Ovary (tissue), 7 donors: ENCODE measurements at regions not wholly inside any gene's neighbourhood (a gene's known extent, or its start where the extent isn't known, plus 50 kb on each side); places are given as distances from the start of the nearest gene placed in this dataset.

Experiments used
- DNase-seq, 5 donors: peaks; one replicate each; pipeline ENCODE4 v3.0.0-alpha.2; 2019 to 2020
- H3K27ac ChIP-seq, 2 donors: fragments of 200-600 bp; one replicate each; pipeline versions ENCODE4 v1.5.1 to v1.8.0; 2019 to 2022
- H3K27me3 ChIP-seq: fragments of 200-600 bp; one replicate; pipeline ENCODE4 v1.8.0; 2022
- H3K36me3 ChIP-seq: fragments of 200-600 bp; sonication (generic); one replicate; pipeline ENCODE4 v1.5.1; 2019
- H3K4me1 ChIP-seq: one replicate; pipeline ENCODE4 v1.8.1; 2013; ENCODE audit warnings: mild to moderate bottlenecking, moderate library complexity; ENCODE audit not compliant: insufficient read depth
- H3K4me3 ChIP-seq: fragments of 200-600 bp; sonication (generic); one replicate; pipeline ENCODE4 v1.5.1; 2017
- H3K9me3 ChIP-seq, 2 donors: fragments of 200-600 bp in 1 of 2; sonication (generic) in 1 of 2; one replicate each; pipeline versions ENCODE4 v1.5.1 to v1.8.1; 2013 to 2019; ENCODE audit warnings: mild to moderate bottlenecking in 1 of 2, moderate library complexity in 1 of 2
- EP300 ChIP-seq: sonication (generic); formaldehyde crosslinking; IDR thresholded peaks from one replicate; pipeline ENCODE4 v1.6.1; 2017; ENCODE audit warnings: antibody characterized with exemption
- POLR2A ChIP-seq: fragments of 450-650 bp; IDR thresholded peaks from one replicate; pipeline ENCODE4 v1.6.1; 2017; ENCODE audit warnings: antibody characterized with exemption, mild to moderate bottlenecking, moderate library complexity
- WGBS, 3 donors: extraction: QIAGEN DNeasy Blood & Tissue Kit in 1 of 3; methylation state at CpG; one replicate each; pipeline versions ENCODE4 v1.1.5 to v1.1.7; 2013 to 2017; 5-methylcytosine and 5-hydroxymethylcytosine counted together
- intact Hi-C, 4 donors: fragments of 100-400 bp; cut with DNase I; formaldehyde crosslinking; loops; one replicate each; pipeline versions ENCODE4 v1.11.0 to v1.15.1; 2022 to 2023
- TF ChIP-seq, protein P1 (sequence below), 3 donors: fragments of 450-650 bp in 2 of 3; fragments of 200-600 bp in 1 of 3; IDR thresholded peaks; one replicate each; pipeline versions ENCODE4 v1.5.1 to v1.8.0; 2016 to 2022; ENCODE audit warnings: antibody characterized with exemption in 3 of 3, mild to moderate bottlenecking in 1 of 3
- donor health status: DM: no; HTN: no; CAD: no; lungs with moderate emphysema.
- donor health status: DM: no; HTN: no; CAD: no.
- donor health status: Bipolar disorder and iron deficiency.
- donor health status: DM: no; HTN: no; CAD: no.
- donor health status: DM: yes; HTN: yes; CAD: no.

DNA sequence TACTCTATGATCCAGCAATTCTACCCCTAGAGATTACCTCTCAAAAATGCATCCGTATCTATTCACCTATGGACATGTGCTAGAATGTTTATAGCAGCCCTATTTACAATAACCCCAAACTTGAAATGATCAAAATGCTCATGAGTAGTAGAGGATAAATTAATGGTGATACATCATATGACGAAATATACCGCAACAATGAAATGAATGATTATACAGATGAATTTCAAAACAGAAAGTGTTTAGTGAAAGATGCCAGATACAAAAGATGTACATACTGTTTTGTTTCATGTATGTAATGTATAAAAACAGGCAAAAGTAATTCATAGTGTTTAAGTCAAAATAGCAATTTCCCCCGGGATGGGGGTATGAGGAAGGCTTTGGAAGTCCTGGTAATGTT, 91.0 kb upstream of the CD55 start:
- no peaks in the 10 kb centered on the region for H3K9me3 ChIP-seq

DNA sequence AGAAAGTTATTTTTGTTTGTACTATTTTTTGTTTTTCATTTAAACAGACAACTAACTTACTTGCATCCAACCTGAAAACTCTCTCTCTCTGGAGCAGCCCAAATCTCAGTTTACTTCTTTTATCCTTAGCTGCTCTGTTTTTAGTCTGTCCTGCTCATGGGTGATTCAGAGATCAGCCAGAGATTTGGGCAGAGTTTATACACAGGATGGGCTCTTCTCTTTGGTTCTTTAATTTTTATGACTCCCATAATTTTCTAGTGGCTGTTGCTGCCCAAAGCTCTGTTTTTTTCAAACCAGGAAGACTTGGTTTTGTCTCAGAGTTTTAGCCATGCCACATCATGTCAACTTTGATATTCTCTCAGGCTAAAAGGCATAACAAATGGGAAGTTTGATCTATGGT, 86.8 kb upstream of the CD55 start:
- H3K4me3 ChIP-seq: no peak overlapping the region
- TF ChIP-seq EP300 (no peak), POLR2A (no peak)
- TF ChIP-seq, protein P1, sequence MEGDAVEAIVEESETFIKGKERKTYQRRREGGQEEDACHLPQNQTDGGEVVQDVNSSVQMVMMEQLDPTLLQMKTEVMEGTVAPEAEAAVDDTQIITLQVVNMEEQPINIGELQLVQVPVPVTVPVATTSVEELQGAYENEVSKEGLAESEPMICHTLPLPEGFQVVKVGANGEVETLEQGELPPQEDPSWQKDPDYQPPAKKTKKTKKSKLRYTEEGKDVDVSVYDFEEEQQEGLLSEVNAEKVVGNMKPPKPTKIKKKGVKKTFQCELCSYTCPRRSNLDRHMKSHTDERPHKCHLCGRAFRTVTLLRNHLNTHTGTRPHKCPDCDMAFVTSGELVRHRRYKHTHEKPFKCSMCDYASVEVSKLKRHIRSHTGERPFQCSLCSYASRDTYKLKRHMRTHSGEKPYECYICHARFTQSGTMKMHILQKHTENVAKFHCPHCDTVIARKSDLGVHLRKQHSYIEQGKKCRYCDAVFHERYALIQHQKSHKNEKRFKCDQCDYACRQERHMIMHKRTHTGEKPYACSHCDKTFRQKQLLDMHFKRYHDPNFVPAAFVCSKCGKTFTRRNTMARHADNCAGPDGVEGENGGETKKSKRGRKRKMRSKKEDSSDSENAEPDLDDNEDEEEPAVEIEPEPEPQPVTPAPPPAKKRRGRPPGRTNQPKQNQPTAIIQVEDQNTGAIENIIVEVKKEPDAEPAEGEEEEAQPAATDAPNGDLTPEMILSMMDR (IDR thresholded peaks at IDR 0.05): no peak
- DNase-seq: no peak
- H3K9me3 ChIP-seq: no peaks in the 10 kb centered on the region
- no peaks in the 10 kb centered on the region for H3K27me3 ChIP-seq
- H3K4me1 ChIP-seq: no peaks in the 10 kb centered on the region
- no peaks in the 10 kb centered on the region for H3K36me3 ChIP-seq
- intact Hi-C loops: no loop called here
- no peak overlapping the region for H3K27ac ChIP-seq

More for the DNA sequence above, 91.0 kb upstream of the CD55 start:
- WGBS, 3 donors: 71 to 73% (median 72%) methylated on average over 4 of the region's 4 CpGs
- Histone ChIP-seq H3K27me3 (no peaks in the 10 kb centered on the region), H3K4me3 (no peak overlapping the region), H3K27ac (no peak overlapping the region), H3K36me3 (no peaks in the 10 kb centered on the region), H3K4me1 (no peaks in the 10 kb centered on the region)
- no peak for DNase-seq
- intact Hi-C loops: no loop called here
- TF ChIP-seq, protein P1 (IDR thresholded peaks at IDR 0.05): no peak
- no peak for TF ChIP-seq EP300
- TF ChIP-seq POLR2A: no peak

DNA sequence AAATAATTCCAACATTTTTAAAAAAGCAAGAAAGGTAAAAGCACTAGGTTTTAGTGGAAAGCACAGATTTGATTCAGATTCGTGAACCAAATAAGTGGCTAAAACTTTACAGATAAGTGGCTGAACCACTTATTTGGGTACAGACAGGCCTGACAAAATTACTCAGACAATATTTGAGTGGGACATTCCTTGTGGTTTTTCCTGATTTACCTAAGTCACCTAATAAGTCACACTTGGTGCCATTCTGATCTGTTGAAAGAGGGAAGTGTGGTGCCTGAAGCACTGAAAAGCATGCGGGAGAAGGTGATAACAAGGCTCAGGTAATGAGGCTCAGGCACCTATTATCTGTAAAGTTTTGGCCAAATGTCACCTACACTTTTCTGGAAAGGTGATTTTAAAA, 81.6 kb upstream of the CD55 start:
- H3K27me3 ChIP-seq: no peaks in the 10 kb centered on the region
- TF ChIP-seq POLR2A (no peak), EP300 (no peak)
- TF ChIP-seq, protein P1 (IDR thresholded peaks at IDR 0.05): no peak
- H3K27ac ChIP-seq: no peak overlapping the region

DNA sequence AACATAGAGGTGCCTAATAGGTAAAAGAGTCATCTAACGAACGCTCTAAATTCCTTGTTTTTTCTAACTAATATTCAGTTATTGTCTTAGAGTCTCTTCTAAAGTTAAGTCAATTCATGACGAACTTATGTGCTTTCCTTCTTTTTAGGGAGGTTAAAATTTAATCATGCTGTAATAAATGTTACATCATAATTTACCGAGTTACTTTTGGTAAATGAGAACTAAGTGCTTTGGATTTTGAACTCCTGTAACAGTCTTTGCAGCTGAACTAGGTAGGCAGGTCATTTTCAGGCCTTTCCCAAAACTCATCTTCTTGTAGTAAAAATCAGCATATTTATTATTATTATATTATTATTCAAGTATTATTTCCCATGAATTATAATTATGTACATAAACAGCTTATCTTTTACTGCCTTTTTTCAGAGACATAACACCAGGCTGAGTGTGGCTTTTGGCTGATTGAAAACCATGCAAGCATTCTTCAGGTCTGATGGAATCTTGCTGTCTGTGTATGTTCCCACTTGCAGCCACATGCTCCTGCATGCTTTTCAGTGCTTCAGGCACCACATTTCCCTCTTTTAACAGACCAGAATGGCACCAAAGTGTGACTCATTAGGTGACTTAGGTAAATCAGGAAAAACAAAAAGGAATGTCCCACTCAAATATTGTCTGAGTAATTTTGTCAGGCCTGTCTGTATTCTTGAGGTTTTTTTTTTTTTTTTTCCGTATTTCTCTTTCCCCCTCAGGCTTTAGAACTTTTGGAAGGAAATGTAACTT, 81.0 kb upstream of the CD55 start:
- 59 to 78% (median 69%) methylated on average over 5 of the region's 5 CpGs for WGBS, 3 donors
- H3K4me1 ChIP-seq: peaks cover 10% of the 10 kb centered on the region
- no peak overlapping the region for H3K27ac ChIP-seq
- H3K27me3 ChIP-seq: no peaks in the 10 kb centered on the region
- DNase-seq: no peak
- H3K9me3 ChIP-seq: no peaks in the 10 kb centered on the region
- no peak overlapping the region for H3K4me3 ChIP-seq
- H3K36me3 ChIP-seq: no peaks in the 10 kb centered on the region
- TF ChIP-seq POLR2A (no peak), EP300 (no peak)
- TF ChIP-seq, protein P1 (IDR thresholded peaks at IDR 0.05): no peak
- intact Hi-C loops: no loop called here

More for the DNA sequence above, 81.6 kb upstream of the CD55 start:
- DNase-seq: no peak
- WGBS, 3 donors: 96 to 100% (median 99%) methylated on average over 2 of the region's 2 CpGs
- Histone ChIP-seq H3K4me3 (no peak overlapping the region), H3K9me3 (no peaks in the 10 kb centered on the region), H3K36me3 (no peaks in the 10 kb centered on the region), H3K4me1 (peaks cover 10% of the 10 kb centered on the region)
- intact Hi-C loops: no loop called here
